ENCODE measurements at regions not wholly inside any gene's neighbourhood (a gene's known extent, or its start where the extent isn't known, plus 50 kb on each side); places are given as distances from the start of the nearest gene placed in this dataset.

GRCh38 chr2:221857719-221858118 lies 285.6 kb upstream of the EPHA4 start:
- TF ChIP-seq TCF7L2 (IDR thresholded peaks at IDR 0.05; ENCODE audit: borderline replicate concordance, extremely low read depth, insufficient read depth, insufficient read length) (no peak), ATF3 (IDR thresholded peaks at IDR 0.05) (no peak), POLR2A (IDR thresholded peaks at IDR 0.05; ENCODE audit: borderline replicate concordance, extremely low read depth, insufficient read depth, insufficient read length) (no peak), YY1 (IDR thresholded peaks at IDR 0.05; ENCODE audit: extremely low read depth, insufficient replicate concordance, low read depth, low read length) (no peak), MAX (IDR thresholded peaks at IDR 0.05) (no peak), CTCF (IDR thresholded peaks at IDR 0.05 in 2 of 3, conservative IDR thresholded peaks at IDR 0.05 in 1 of 3; ENCODE audit: borderline replicate concordance in 1 of 3, insufficient read depth in 1 of 3, low read depth in 2 of 3, low read length in 2 of 3) (no peak), SP1 (IDR thresholded peaks at IDR 0.05; ENCODE audit: low read depth) (no peak), POLR2AphosphoS5 (IDR thresholded peaks at IDR 0.05; ENCODE audit: low read depth, low read length) (no peak), EZH2 (IDR thresholded peaks at IDR 0.05) (no peak), REST (IDR thresholded peaks at IDR 0.05; ENCODE audit: low read depth) (no peak), EGR1 (IDR thresholded peaks at IDR 0.05; ENCODE audit: low read depth) (no peak)

Data from HCT116 (cell line).